VCaP (cell line): ENCODE measurements at regions not wholly inside any gene's neighbourhood (a gene's known extent, or its start where the extent isn't known, plus 50 kb on each side); places are given as distances from the start of the nearest gene placed in this dataset.

ENCODE experiments used
- H3K27ac ChIP-seq: fragments of 450-650 bp; 2 replicates; pipeline ENCODE4 v1.5.1; 2017
- TF ChIP-seq, protein P1 (sequence below): fragments of 450-650 bp; conservative IDR thresholded peaks from 2 replicates; pipeline ENCODE4 v1.5.1; 2017; ENCODE audit warnings: mild to moderate bottlenecking, moderate library complexity

- H3K27ac ChIP-seq, result no peak overlapping the region
- TF ChIP-seq, protein P1, sequence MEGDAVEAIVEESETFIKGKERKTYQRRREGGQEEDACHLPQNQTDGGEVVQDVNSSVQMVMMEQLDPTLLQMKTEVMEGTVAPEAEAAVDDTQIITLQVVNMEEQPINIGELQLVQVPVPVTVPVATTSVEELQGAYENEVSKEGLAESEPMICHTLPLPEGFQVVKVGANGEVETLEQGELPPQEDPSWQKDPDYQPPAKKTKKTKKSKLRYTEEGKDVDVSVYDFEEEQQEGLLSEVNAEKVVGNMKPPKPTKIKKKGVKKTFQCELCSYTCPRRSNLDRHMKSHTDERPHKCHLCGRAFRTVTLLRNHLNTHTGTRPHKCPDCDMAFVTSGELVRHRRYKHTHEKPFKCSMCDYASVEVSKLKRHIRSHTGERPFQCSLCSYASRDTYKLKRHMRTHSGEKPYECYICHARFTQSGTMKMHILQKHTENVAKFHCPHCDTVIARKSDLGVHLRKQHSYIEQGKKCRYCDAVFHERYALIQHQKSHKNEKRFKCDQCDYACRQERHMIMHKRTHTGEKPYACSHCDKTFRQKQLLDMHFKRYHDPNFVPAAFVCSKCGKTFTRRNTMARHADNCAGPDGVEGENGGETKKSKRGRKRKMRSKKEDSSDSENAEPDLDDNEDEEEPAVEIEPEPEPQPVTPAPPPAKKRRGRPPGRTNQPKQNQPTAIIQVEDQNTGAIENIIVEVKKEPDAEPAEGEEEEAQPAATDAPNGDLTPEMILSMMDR, result no peak
Observed at GRCh38 chr11:90753546-90753945, 530.7 kb upstream of the CHORDC1 start.

- TF ChIP-seq, protein P1, result no peak
- H3K27ac ChIP-seq, result no peak overlapping the region
Observed at GRCh38 chr11:90747057-90747456, 524.2 kb upstream of the CHORDC1 start.

DNA sequence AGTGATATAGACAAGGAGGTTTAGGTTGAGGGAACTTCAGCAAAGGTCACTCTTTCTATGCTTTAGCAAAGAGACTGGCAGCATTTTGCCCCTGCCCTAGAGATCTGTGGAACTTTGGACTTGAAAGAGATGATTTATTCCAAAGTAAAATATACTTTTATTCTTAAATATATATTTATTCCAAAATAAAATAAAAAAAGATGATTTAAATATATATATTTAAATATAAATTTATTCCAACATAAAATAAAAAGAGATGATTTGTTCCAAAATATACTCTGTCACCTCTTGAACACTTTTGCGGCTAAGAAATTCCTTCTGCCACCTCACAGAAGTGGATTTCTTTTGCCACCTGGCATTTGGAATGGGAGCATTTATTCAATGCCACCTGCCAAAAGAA lies 521.3 kb upstream of the CHORDC1 start:
- no peak overlapping the region for H3K27ac ChIP-seq
- TF ChIP-seq, protein P1, result no peak

- TF ChIP-seq, protein P1, result no peak
- no peak overlapping the region for H3K27ac ChIP-seq
Observed at GRCh38 chr11:90738799-90739198, 516.0 kb upstream of the CHORDC1 start.

DNA sequence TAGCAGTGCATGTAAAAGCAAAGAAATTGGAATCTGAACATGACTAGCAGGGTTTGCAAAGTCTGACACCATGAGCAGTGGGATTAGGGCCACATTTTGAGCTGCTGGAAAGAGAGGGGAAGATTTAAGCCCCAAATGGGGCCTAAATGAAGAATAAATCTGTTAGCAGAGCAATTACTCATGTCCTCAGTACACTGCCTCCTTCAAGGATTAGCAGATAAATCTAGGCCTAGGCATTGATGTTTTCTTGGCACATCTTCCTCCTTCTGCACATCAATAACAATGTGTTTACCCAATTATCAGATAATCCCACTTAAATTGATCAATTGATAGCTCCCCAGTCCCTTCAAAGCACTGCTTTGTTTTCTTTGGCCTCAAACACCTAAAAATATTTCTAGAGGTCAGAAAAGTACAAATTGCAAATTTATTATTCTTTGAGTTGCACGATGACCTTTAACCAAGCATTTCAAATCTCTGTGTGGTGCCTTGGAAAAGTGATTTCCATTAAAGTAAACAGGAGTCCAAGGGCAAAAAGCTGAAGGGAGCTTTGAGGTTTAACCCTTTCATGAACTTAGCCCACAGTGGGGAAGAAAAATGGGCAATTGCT lies 514.7 kb upstream of the CHORDC1 start:
- TF ChIP-seq, protein P1, result no peak
- no peak overlapping the region for H3K27ac ChIP-seq

- no peak overlapping the region for H3K27ac ChIP-seq
Observed at GRCh38 chr11:90732486-90732885, 509.6 kb upstream of the CHORDC1 start.

GRCh38 chr11:90723475-90723874 lies 500.6 kb upstream of the CHORDC1 start:
- TF ChIP-seq, protein P1, result no peak
- no peak overlapping the region for H3K27ac ChIP-seq

More at GRCh38 chr11:90732486-90732885, 509.6 kb upstream of the CHORDC1 start:
- TF ChIP-seq, protein P1, result no peak
